Omental fat pad (tissue), 3 donors: ENCODE measurements at regions not wholly inside any gene's neighbourhood (a gene's known extent, or its start where the extent isn't known, plus 50 kb on each side); places are given as distances from the start of the nearest gene placed in this dataset.

Experiments used
- ATAC-seq: fragments of 150-250 bp; one replicate; pipeline ENCODE4 v1.9.1; 2016; ENCODE audit warnings: mild to moderate bottlenecking, moderate library complexity; ENCODE audit not compliant: low FRiP score
- DNase-seq: peaks from one replicate; pipeline ENCODE4 v3.0.0-alpha.2; 2019; ENCODE audit warnings: low spot score
- CTCF ChIP-seq, 3 donors: fragments of 450-650 bp; IDR thresholded peaks; one replicate each; pipeline ENCODE4 v1.5.1; 2016 to 2017; ENCODE audit warnings: antibody characterized with exemption in 3 of 3, mild to moderate bottlenecking in 3 of 3, moderate library complexity in 2 of 3

DNA sequence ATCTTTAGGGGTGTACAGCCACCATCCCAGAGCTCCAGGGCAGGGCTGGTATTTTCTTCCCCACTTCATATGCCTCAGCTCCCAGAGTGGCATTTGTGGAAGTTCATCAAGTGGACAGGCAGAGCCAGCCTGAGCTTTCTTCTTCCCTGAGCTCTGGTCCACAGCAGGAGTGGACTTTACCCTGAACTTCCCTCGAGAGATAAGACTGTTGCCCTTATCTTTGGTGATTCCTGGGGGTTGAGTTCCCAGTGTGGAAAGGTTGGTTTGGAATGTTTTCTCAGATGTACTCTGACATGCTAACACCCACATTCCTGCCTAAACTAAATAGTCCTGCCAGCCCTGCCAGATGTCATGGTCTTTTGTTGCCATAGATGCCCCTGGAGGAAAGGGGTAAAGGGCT, 62.0 kb upstream of the LGALSL start:
- DNase-seq: no peak
- ATAC-seq: no peak
- TF ChIP-seq CTCF (IDR thresholded peaks at IDR 0.05): no peak

- TF ChIP-seq CTCF (IDR thresholded peaks at IDR 0.05): no peak
- DNase-seq: no peak
- no peak for ATAC-seq
Measured at GRCh38 chr2:64392529-64392928, 61.4 kb upstream of the LGALSL start.

DNA sequence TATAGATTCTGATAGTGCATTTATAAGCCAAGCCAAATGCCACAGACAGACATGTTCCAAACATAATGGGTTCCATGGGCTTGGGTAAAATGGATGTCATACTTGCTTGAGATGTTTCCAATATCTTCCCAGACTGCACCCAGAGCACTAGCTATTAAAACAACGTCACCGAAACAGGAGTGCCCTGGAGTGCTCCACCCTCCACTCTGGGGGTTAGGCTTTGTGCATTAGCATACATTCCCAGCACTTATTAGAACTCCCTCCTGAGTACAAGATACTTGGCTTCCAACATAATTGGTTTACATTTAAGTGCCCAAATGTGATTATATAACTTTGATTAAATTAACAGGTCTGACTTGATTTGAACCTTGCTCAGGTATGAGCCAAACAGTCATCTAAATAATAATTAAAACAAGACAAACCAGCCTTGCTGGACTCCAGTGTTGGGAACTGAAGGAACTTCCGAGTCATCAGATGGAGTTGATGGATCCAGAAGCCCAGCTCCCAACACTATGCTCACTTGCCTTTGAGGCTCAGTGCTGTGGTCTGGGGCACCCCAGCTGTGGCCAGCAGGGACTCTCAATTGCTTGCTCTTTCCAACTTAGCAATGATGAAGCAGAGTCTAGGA, 60.5 kb upstream of the LGALSL start:
- ATAC-seq (no peak), DNase-seq (no peak)
- no peak for TF ChIP-seq CTCF (IDR thresholded peaks at IDR 0.05)

DNA sequence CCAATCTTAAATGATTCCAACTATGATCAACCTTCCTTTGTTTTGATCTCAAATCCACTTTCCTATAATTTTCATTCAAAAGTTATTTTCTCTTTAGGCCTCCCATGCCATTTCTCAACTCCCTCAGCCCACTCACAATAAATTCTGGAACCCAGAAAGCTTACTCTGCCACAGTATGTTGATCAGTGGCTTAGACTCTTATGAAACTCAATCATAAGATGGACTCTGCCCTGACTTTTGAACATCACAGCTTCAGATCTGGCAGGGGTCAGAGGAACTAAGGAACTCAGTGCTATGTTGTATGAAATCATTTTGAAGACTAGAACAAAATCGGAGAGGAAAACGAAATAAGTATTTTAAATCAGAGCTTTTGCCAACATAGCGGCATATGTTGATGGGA, 59.8 kb upstream of the LGALSL start:
- DNase-seq: no peak
- no peak for ATAC-seq
- no peak for TF ChIP-seq CTCF (IDR thresholded peaks at IDR 0.05)

DNA sequence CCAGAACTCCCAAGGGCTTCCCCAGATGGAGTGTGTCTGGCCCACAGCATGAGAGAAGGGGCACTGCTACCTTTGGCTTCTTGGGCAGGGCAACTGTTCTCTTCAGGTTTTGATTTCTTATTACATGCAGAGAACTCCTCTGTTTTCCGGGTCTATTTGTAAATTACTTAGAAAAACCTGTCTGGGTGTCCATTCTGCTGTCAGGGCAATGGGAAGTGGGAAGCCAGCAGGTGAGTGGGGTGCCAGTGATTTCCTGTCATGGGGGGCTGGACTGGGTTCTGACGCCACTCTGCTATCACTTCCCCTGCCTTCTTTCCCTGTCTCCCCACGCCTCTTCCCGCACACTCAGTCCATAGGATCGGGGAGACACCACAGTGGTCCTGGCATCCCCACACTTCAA, 58.0 kb upstream of the LGALSL start:
- DNase-seq (no peak), ATAC-seq (no peak)

DNA sequence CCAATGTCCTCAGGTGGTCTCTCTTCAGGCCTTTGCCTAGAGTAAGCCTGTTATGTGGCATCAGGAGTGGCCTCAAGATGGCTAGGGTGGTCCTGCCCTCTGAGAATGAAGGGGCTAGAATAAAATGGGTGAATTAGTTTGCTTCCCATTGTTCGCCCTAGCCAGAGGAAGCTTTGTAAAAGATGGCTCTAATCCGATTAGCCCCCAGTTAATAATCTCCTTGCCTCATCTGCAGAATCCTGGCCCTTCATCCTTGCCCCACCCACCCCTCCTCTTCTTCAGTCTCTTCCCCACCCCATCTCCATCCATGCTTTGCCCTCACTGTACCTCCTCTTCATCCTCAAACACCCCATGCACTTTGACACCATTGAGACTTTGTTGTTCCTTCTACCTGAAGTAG, 57.4 kb upstream of the LGALSL start:
- no peak for DNase-seq
- TF ChIP-seq CTCF (IDR thresholded peaks at IDR 0.05): no peak

More for the DNA sequence above, 58.0 kb upstream of the LGALSL start:
- no peak for TF ChIP-seq CTCF (IDR thresholded peaks at IDR 0.05)

DNA sequence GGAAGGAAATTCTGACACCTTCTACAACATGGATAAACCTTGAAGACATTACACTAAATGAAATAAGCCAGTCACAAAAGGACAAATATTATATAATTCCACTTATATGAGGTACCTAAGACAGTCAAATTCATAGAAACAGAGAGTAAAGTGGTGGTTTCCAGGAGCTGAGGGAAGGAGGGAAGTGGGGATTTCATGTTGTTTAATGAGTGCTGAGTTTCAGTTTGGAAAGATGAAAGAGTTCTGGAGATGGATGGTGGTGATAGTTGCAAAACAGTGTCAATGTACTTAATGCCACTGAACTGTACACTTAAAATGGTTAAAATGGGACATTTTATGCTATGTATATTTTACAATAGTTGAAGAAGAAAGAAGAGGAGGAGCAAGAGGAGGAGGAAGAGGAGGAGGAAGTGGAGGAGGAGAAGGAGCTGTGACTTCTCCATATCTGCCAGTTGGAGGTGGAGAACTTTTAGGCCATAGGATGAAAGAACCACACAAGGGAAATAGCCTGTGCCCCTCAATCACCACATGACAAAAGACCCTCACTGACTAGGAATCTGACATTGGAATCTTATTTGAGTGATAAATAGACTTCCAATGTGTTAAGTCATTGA, 55.3 kb upstream of the LGALSL start:
- TF ChIP-seq CTCF (IDR thresholded peaks at IDR 0.05): no peak
- DNase-seq (no peak), ATAC-seq (no peak)

More for the DNA sequence above, 57.4 kb upstream of the LGALSL start:
- ATAC-seq: no peak
